HG03025 (cell line): ENCODE measurements at regions not wholly inside any gene's neighbourhood (a gene's known extent, or its start where the extent isn't known, plus 50 kb on each side); places are given as distances from the start of the nearest gene placed in this dataset.

Experiments
- ATAC-seq: cut with Tn5 transposase; IDR thresholded peaks from one replicate; pipeline ENCODE4 v1.9.1; 2021; ENCODE audit warnings: mild to moderate bottlenecking, moderate library complexity; ENCODE audit not compliant: unreplicated experiment, low FRiP score

GRCh38 chr18:76580288-76580962 is 85.4 kb upstream of the ZNF516 start:
- ATAC-seq = no peak

- no peak for ATAC-seq
These were observed 84.3 kb upstream of the ZNF516 start for GRCh38 chr18:76579301-76579695.

- ATAC-seq = no peak
These were observed 83.7 kb upstream of the ZNF516 start for GRCh38 chr18:76578571-76579300.

GRCh38 chr18:76573325-76574025 is 78.4 kb upstream of the ZNF516 start:
- ATAC-seq = no peak

- no peak for ATAC-seq
These were observed 77.6 kb upstream of the ZNF516 start for GRCh38 chr18:76572518-76573247.

- no peak for ATAC-seq
These were observed 76.6 kb upstream of the ZNF516 start for GRCh38 chr18:76571689-76572088.

- ATAC-seq = no peak
These were observed 75.8 kb upstream of the ZNF516 start for GRCh38 chr18:76570856-76571255.

GRCh38 chr18:76569644-76570419 is 74.8 kb upstream of the ZNF516 start:
- no peak for ATAC-seq

- no peak for ATAC-seq
These were observed 73.7 kb upstream of the ZNF516 start for GRCh38 chr18:76568731-76569130.

- ATAC-seq = no peak
These were observed 72.9 kb upstream of the ZNF516 start for GRCh38 chr18:76567835-76568445.

GRCh38 chr18:76566987-76567386 is 71.9 kb upstream of the ZNF516 start:
- ATAC-seq = no peak

- ATAC-seq = no peak
These were observed 70.5 kb upstream of the ZNF516 start for GRCh38 chr18:76565238-76566173.

- no peak for ATAC-seq
These were observed 69.7 kb upstream of the ZNF516 start for GRCh38 chr18:76564655-76565237.

- ATAC-seq = no peak
These were observed 69.1 kb upstream of the ZNF516 start for GRCh38 chr18:76564117-76564516.

- no peak for ATAC-seq
These were observed 67.5 kb upstream of the ZNF516 start for GRCh38 chr18:76562286-76563122.

- ATAC-seq = no peak
These were observed 64.0 kb upstream of the ZNF516 start for GRCh38 chr18:76558881-76559667.
